Keratinocyte (primary cell): ENCODE measurements at regions not wholly inside any gene's neighbourhood (a gene's known extent, or its start where the extent isn't known, plus 50 kb on each side); places are given as distances from the start of the nearest gene placed in this dataset.
"Not testable (repeated sequence)": the region's sequence is repeated elsewhere in the genome, so short reads cannot be mapped to it uniquely, and the experiment has no call there.

Experiments
- DNase-seq: peaks from one replicate; pipeline ENCODE4 v3.0.0-alpha.2; 2011; ENCODE audit warnings: low read depth, missing footprints, low spot score
- FAIRE-seq: peaks from 2 replicates; lab custom pipeline; 2011; peaks lifted over from hg19 to GRCh38; lab: Jason Lieb, UNC
- H2AFZ ChIP-seq: 2 replicates; pipeline ENCODE4 v1.6.0; 2012; ENCODE audit warnings: low read length, control low read depth, inconsistent platforms; ENCODE audit not compliant: control insufficient read depth
- H3K27ac ChIP-seq: 2 replicates; pipeline ENCODE4 v1.5.1; 2011; ENCODE audit warnings: low read length; ENCODE audit not compliant: control insufficient read depth, insufficient read depth
- H3K27me3 ChIP-seq: 3 replicates; pipeline ENCODE4 v1.6.0; 2011; ENCODE audit warnings: low read length; ENCODE audit not compliant: control insufficient read depth, insufficient read depth; ENCODE audit errors: extremely low read depth
- H3K36me3 ChIP-seq, 2 experiments: 2 replicates in 1 of 2; 3 replicates in 1 of 2; pipeline ENCODE4 v1.5.1; 2011; ENCODE audit warnings: low read length in 2 of 2, mild to moderate bottlenecking in 1 of 2; ENCODE audit not compliant: control insufficient read depth in 2 of 2, insufficient read depth in 2 of 2; ENCODE audit errors: extremely low read depth in 1 of 2
- H3K4me1 ChIP-seq: 3 replicates; pipeline ENCODE4 v1.5.1; 2011; ENCODE audit warnings: low read length; ENCODE audit not compliant: control insufficient read depth, insufficient read depth; ENCODE audit errors: extremely low read depth
- H3K4me2 ChIP-seq: 3 replicates; pipeline ENCODE4 v1.6.0; 2011; ENCODE audit warnings: low read depth, low read length; ENCODE audit not compliant: control insufficient read depth, insufficient read depth; ENCODE audit errors: extremely low read depth
- H3K4me3 ChIP-seq, 3 experiments: fragments of 200-600 bp in 1 of 3; sonication (generic) in 1 of 3; 2 replicates in 2 of 3; 3 replicates in 1 of 3; pipeline ENCODE4 v1.5.1; 2011 to 2016; ENCODE audit warnings: low read length in 3 of 3, mild to moderate bottlenecking in 3 of 3, control low read depth in 2 of 3, inconsistent platforms in 1 of 3, low read depth in 1 of 3, mixed read lengths in 1 of 3, mixed run types in 1 of 3, moderate library complexity in 1 of 3; ENCODE audit not compliant: control insufficient read depth in 2 of 3, insufficient read depth in 2 of 3; ENCODE audit errors: extremely low read depth in 1 of 3
- H3K79me2 ChIP-seq: 2 replicates; pipeline ENCODE4 v1.6.0; 2012; ENCODE audit warnings: low read length; ENCODE audit not compliant: control insufficient read depth, insufficient read depth
- H3K9ac ChIP-seq: 3 replicates; pipeline ENCODE4 v1.6.0; 2011; ENCODE audit warnings: low read length; ENCODE audit not compliant: control insufficient read depth, insufficient read depth; ENCODE audit errors: extremely low read depth
- H3K9me1 ChIP-seq: 3 replicates; pipeline ENCODE4 v1.6.0; 2011; ENCODE audit warnings: low read length; ENCODE audit not compliant: control insufficient read depth, insufficient read depth; ENCODE audit errors: extremely low read depth
- H3K9me3 ChIP-seq: 2 replicates; pipeline ENCODE4 v1.5.1; 2012; ENCODE audit warnings: low read depth, low read length; ENCODE audit not compliant: control insufficient read depth
- H4K20me1 ChIP-seq: 3 replicates; pipeline ENCODE4 v1.6.0; 2011; ENCODE audit warnings: low read length; ENCODE audit not compliant: control insufficient read depth, insufficient read depth; ENCODE audit errors: extremely low read depth
- CTCF ChIP-seq, 3 experiments: IDR thresholded peaks in 1 of 3; conservative IDR thresholded peaks in 1 of 3; optimal IDR thresholded peaks in 1 of 3; 2 replicates in 2 of 3; 3 replicates in 1 of 3; pipeline versions ENCODE3 to v1.5.1; 2011; ENCODE audit warnings: low read length in 3 of 3, mild to moderate bottlenecking in 3 of 3, moderate library complexity in 2 of 3, control low read depth in 1 of 3, inconsistent platforms in 1 of 3; ENCODE audit not compliant: insufficient read depth in 2 of 3; ENCODE audit errors: extremely low read depth in 1 of 3
- EZH2 ChIP-seq: IDR thresholded peaks from one replicate; pipeline ENCODE4 v1.6.1; 2012; ENCODE audit warnings: inconsistent platforms, mild to moderate bottlenecking, low read length, moderate library complexity
- dilution Hi-C: fragments of 300-500 bp; cut with MboI; formaldehyde crosslinking; loops from one replicate; pipeline ENCODE4 v1.7.0; 2020; ENCODE audit warnings: low sequenced_read_pairs; ENCODE audit not compliant: extremely low pct_ligation_motif_present

GRCh38 chrX:63282077-63282476 lies 69.1 kb downstream of the SPIN4 start:
- dilution Hi-C loops, result no loop called here
- H4K20me1 ChIP-seq, result no peaks in the 10 kb centered on the region
- H3K4me2 ChIP-seq, result no peak overlapping the region
- no peaks in the 10 kb centered on the region for H3K9me1 ChIP-seq
- no peaks in the 10 kb centered on the region for H3K4me1 ChIP-seq
- FAIRE-seq, result no peak
- H3K36me3 ChIP-seq, result no peaks in the 10 kb centered on the region
- H2AFZ ChIP-seq, result no peak overlapping the region
- H3K4me3 ChIP-seq, result no peak overlapping the region
- no peaks in the 10 kb centered on the region for H3K79me2 ChIP-seq
- H3K9me3 ChIP-seq, result no peaks in the 10 kb centered on the region
- TF ChIP-seq EZH2 (no peak), CTCF (optimal IDR thresholded peaks at IDR 0.05 in 1 of 3, IDR thresholded peaks at IDR 0.05 in 1 of 3, conservative IDR thresholded peaks at IDR 0.05 in 1 of 3; ENCODE audit: extremely low read depth in 1 of 3, insufficient read depth in 2 of 3, low read length in 3 of 3) (no peak)
- DNase-seq, result no peak
- no peak overlapping the region for H3K9ac ChIP-seq
- H3K27ac ChIP-seq, result no peak overlapping the region
- no peaks in the 10 kb centered on the region for H3K27me3 ChIP-seq

- Histone ChIP-seq H3K79me2 (no peaks in the 10 kb centered on the region), H3K9ac (no peak overlapping the region), H2AFZ (no peak overlapping the region), H3K4me3 (no peak overlapping the region), H4K20me1 (no peaks in the 10 kb centered on the region), H3K9me3 (no peaks in the 10 kb centered on the region), H3K4me1 (no peaks in the 10 kb centered on the region), H3K36me3 (no peaks in the 10 kb centered on the region), H3K4me2 (no peak overlapping the region), H3K27ac (no peak overlapping the region), H3K9me1 (no peaks in the 10 kb centered on the region), H3K27me3 (no peaks in the 10 kb centered on the region)
- no peak for FAIRE-seq
- dilution Hi-C loops, result no loop called here
- no peak for TF ChIP-seq CTCF (optimal IDR thresholded peaks at IDR 0.05 in 1 of 3, IDR thresholded peaks at IDR 0.05 in 1 of 3, conservative IDR thresholded peaks at IDR 0.05 in 1 of 3; ENCODE audit: extremely low read depth in 1 of 3, insufficient read depth in 2 of 3, low read length in 3 of 3)
- TF ChIP-seq EZH2, result no peak
- DNase-seq, result no peak
Measured at GRCh38 chrX:63281465-63281864, 69.7 kb downstream of the SPIN4 start.

GRCh38 chrX:63277394-63277793 lies 73.7 kb downstream of the SPIN4 start:
- H3K9me3 ChIP-seq, H3K9me1 ChIP-seq, H3K4me3 ChIP-seq, H3K4me2 ChIP-seq, H3K79me2 ChIP-seq, H3K27me3 ChIP-seq, H4K20me1 ChIP-seq, H3K27ac ChIP-seq, FAIRE-seq, dilution Hi-C loops, H3K4me1 ChIP-seq, H2AFZ ChIP-seq, DNase-seq, H3K36me3 ChIP-seq, H3K9ac ChIP-seq: not testable (repeated sequence)
